ENCODE measurements at regions not wholly inside any gene's neighbourhood (a gene's known extent, or its start where the extent isn't known, plus 50 kb on each side); places are given as distances from the start of the nearest gene placed in this dataset.

GRCh38 chr9:79145442-79145841, 426.3 kb upstream of the TLE4 start:
- in situ Hi-C loops (cut with HindIII; ENCODE audit: low sequenced_read_pairs) = loop anchor here (25.0 kb wide), 1 partner anchor 567 kb away; no protein-coding TSS in a partner anchor
- no peak for TF ChIP-seq CTCF (IDR thresholded peaks at IDR 0.05; ENCODE audit: low read depth, low read length, missing control alignments)
- DNase-seq (ENCODE audit: low read depth) = no peak
- no peak overlapping the region for H3K4me3 ChIP-seq (ENCODE audit: low read depth, low read length)

- in situ Hi-C loops (cut with HindIII; ENCODE audit: low sequenced_read_pairs) = loop anchor here (25.0 kb wide), 1 partner anchor 563 kb away; no protein-coding TSS in a partner anchor
These were observed 422.2 kb upstream of the TLE4 start for GRCh38 chr9:79149585-79149984.

GRCh38 chr9:79151791-79152190, 420.0 kb upstream of the TLE4 start:
- no peak overlapping the region for H3K4me3 ChIP-seq (ENCODE audit: low read depth, low read length)
- in situ Hi-C loops (cut with HindIII; ENCODE audit: low sequenced_read_pairs) = no loop called here
- DNase-seq (ENCODE audit: low read depth) = no peak
- no peak for TF ChIP-seq CTCF (IDR thresholded peaks at IDR 0.05; ENCODE audit: low read depth, low read length, missing control alignments)

More at GRCh38 chr9:79149585-79149984, 422.2 kb upstream of the TLE4 start:
- no peak overlapping the region for H3K4me3 ChIP-seq (ENCODE audit: low read depth, low read length)
- DNase-seq (ENCODE audit: low read depth) = no peak
- no peak for TF ChIP-seq CTCF (IDR thresholded peaks at IDR 0.05; ENCODE audit: low read depth, low read length, missing control alignments)

GRCh38 chr9:79152306-79152705, 419.5 kb upstream of the TLE4 start:
- no peak for TF ChIP-seq CTCF (IDR thresholded peaks at IDR 0.05; ENCODE audit: low read depth, low read length, missing control alignments)
- in situ Hi-C loops (cut with HindIII; ENCODE audit: low sequenced_read_pairs) = no loop called here
- DNase-seq (ENCODE audit: low read depth) = no peak
- H3K4me3 ChIP-seq (ENCODE audit: low read depth, low read length) = no peak overlapping the region

GRCh38 chr9:79154806-79155205, 417.0 kb upstream of the TLE4 start:
- in situ Hi-C loops (cut with HindIII; ENCODE audit: low sequenced_read_pairs) = no loop called here
- no peak for DNase-seq (ENCODE audit: low read depth)
- no peak overlapping the region for H3K4me3 ChIP-seq (ENCODE audit: low read depth, low read length)
- TF ChIP-seq CTCF (IDR thresholded peaks at IDR 0.05; ENCODE audit: low read depth, low read length, missing control alignments) = no peak

GRCh38 chr9:79155308-79155707, 416.5 kb upstream of the TLE4 start:
- no peak for TF ChIP-seq CTCF (IDR thresholded peaks at IDR 0.05; ENCODE audit: low read depth, low read length, missing control alignments)
- in situ Hi-C loops (cut with HindIII; ENCODE audit: low sequenced_read_pairs) = no loop called here
- no peak for DNase-seq (ENCODE audit: low read depth)
- no peak overlapping the region for H3K4me3 ChIP-seq (ENCODE audit: low read depth, low read length)

- no peak for TF ChIP-seq CTCF (IDR thresholded peaks at IDR 0.05; ENCODE audit: low read depth, low read length, missing control alignments)
- H3K4me3 ChIP-seq (ENCODE audit: low read depth, low read length) = no peak overlapping the region
- no peak for DNase-seq (ENCODE audit: low read depth)
- in situ Hi-C loops (cut with HindIII; ENCODE audit: low sequenced_read_pairs) = no loop called here
These were observed 408.2 kb upstream of the TLE4 start for GRCh38 chr9:79163544-79163943.
